RWPE1 (cell line): ENCODE measurements at regions not wholly inside any gene's neighbourhood (a gene's known extent, or its start where the extent isn't known, plus 50 kb on each side); places are given as distances from the start of the nearest gene placed in this dataset.
"Not testable (repeated sequence)": the region's sequence is repeated elsewhere in the genome, so short reads cannot be mapped to it uniquely, and the experiment has no call there.

Source experiments
- CTCF ChIA-PET: fragments of 350-600 bp; sonication (Branson Sonifier 250); formaldehyde crosslinking; extraction: SDS; loops from one replicate; lab custom pipeline; 2021; lab: Yijun Ruan, JAX
- POLR2A ChIA-PET: fragments of 400-600 bp; formaldehyde crosslinking; extraction: SDS; loops from one replicate; lab custom pipeline; 2020; ENCODE audit warnings: antibody characterized with exemption; ENCODE audit not compliant: low non-redundant PET; lab: Yijun Ruan, JAX
- DNase-seq: peaks from one replicate; pipeline ENCODE4 v3.0.0; 2012; ENCODE audit warnings: low spot score
- H3K27ac ChIP-seq: fragments of 450-650 bp; 2 replicates; pipeline ENCODE4 v1.5.1; 2017
- CTCF ChIP-seq: fragments of 450-650 bp; conservative IDR thresholded peaks from 2 replicates; pipeline ENCODE4 v1.5.1; 2017; ENCODE audit warnings: low read depth, mild to moderate bottlenecking

DNA sequence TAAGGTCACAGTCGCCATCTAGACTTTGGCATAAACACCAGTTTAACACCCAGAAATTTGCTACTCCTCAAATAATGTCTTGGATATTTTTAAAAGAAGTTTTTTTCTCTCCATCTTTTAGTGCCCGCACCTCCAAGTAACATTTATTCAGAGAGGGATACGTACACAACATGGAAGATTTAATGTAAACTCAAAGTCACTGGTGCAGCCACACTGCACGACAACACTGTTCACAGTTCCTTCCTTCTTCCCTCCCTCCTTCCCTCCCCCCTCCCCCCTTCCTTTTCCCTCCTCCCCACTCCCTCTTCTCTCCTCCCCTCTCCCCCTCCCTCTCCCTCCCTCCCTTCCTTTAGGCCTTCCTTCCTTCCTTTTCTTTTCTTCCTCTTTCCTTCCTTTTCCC is 56.5 kb downstream of the NPPC start:
- no peak for DNase-seq
- no peak for TF ChIP-seq CTCF
- no peak overlapping the region for H3K27ac ChIP-seq
- CTCF ChIA-PET, result no interaction called here
- POLR2A ChIA-PET, result no interaction called here

- H3K27ac ChIP-seq, DNase-seq, POLR2A ChIA-PET, CTCF ChIA-PET: not testable (repeated sequence)
Observed at GRCh38 chr2:231869016-231869415, 57.2 kb downstream of the NPPC start.

DNA sequence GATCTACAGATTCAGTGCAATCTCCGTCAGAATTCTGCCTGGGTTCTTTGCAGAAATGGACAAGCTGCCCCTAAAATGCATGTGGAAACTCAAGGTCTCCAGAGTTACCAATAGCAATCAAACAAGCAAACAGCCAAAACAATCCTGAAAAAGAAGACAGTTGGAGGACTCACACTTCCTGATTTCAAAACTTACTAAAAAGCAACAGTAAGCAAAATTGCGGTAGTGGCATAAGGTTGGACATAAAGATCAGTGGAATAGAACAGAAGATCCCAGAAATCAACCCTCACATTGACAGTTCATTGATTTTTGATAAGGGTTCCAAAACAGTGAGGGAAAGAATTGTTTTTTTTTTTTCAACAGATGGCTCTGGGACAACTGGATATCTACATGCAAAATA is 59.7 kb downstream of the NPPC start:
- no peak overlapping the region for H3K27ac ChIP-seq
- ChIA-PET CTCF (interaction anchor here (0.6 kb wide), 1 partner anchor 465 kb away, joined by 3 read pairs; no protein-coding TSS in a partner anchor), POLR2A (no interaction called here)
- no peak for DNase-seq
- TF ChIP-seq CTCF, result no peak

DNA sequence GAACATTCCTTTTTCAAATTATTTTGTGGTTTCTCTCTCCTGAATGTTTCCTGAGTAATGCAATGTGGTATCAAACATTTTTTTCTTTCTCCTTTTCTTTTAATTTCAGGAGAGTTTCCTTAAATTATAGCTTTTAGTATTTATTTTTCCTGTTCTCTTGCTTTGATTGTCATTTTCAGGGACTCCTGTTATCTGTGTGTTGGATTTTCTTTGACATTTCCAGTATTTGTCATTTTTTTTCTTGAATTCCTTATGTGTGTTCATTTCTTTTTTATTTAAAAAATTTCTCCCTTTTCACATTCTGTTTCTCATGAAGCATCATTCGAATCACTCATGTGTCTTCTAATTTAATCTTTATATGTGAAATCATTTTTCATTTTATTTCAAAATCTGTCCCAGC is 61.0 kb downstream of the NPPC start:
- no peak for TF ChIP-seq CTCF
- DNase-seq, result no peak
- ChIA-PET CTCF (no interaction called here), POLR2A (no interaction called here)
- no peak overlapping the region for H3K27ac ChIP-seq

DNA sequence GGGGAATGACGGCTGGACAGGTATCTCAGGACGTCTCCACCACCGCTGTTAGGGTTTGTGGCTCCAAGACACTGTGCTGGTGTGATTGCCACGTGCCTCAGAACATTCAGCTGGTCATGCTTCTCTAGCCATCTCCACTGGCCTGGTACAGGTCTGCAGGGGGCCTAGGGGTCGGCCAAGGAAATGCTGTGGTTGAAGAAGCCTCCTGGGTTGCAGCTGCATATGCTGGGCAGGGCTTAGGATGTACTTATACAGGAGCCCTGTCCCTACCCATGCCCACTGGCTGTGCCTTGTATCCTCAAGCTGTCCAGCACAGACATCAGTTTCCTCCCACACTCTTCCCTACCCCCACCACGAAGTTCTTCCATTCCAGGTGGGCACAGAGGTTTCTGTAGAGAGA is 64.1 kb downstream of the NPPC start:
- no peak for TF ChIP-seq CTCF
- POLR2A ChIA-PET, result no interaction called here
- CTCF ChIA-PET, result no interaction called here
- no peak overlapping the region for H3K27ac ChIP-seq
- DNase-seq, result no peak

GRCh38 chr2:231861288-231861931 is 64.8 kb downstream of the NPPC start:
- POLR2A ChIA-PET, result no interaction called here
- DNase-seq, result no peak
- CTCF ChIA-PET, result no interaction called here
- TF ChIP-seq CTCF, result no peak
- H3K27ac ChIP-seq, result no peak overlapping the region
